ENCODE measurements at regions not wholly inside any gene's neighbourhood (a gene's known extent, or its start where the extent isn't known, plus 50 kb on each side); places are given as distances from the start of the nearest gene placed in this dataset.

GRCh38 chr12:86697916-86698640, 441.9 kb upstream of the MGAT4C start:
- DNase-seq (no peak), ATAC-seq (ENCODE audit: poor library complexity) (no peak)
- Mint-ChIP-seq H3K27ac (no peak overlapping the region), H3K9me3 (no peaks in the 10 kb centered on the region), H3K36me3 (ENCODE audit: low read depth) (no peaks in the 10 kb centered on the region), H3K27me3 (no peaks in the 10 kb centered on the region), H3K4me3 (no peak overlapping the region), H3K4me1 (ENCODE audit: low read depth) (no peaks in the 10 kb centered on the region)
- ChIA-PET CTCF (no interaction called here), POLR2A (no interaction called here)
- Histone ChIP-seq H3K4me1 (ENCODE audit: insufficient read depth, low read length) (no peaks in the 10 kb centered on the region), H3K36me3 (ENCODE audit: insufficient read depth, low read length) (no peaks in the 10 kb centered on the region), H3K9me3 (ENCODE audit: control insufficient read depth in 1 of 2, insufficient read depth in 1 of 2, low read length in 2 of 2) (no peaks in the 10 kb centered on the region), H3K27me3 (ENCODE audit: control insufficient read depth in 1 of 2, insufficient read depth in 2 of 2, low read length in 2 of 2) (no peaks in the 10 kb centered on the region), H3K4me3 (ENCODE audit: low read length) (no peak overlapping the region), H3K27ac (ENCODE audit: low read depth in 1 of 2, low read length in 2 of 2) (no peak overlapping the region)
- intact Hi-C loops (cut with DNase I, micrococcal nuclease), result no loop called here
- no peak for TF ChIP-seq CTCF (IDR thresholded peaks at IDR 0.05)

GRCh38 chr12:86683568-86684304, 427.5 kb upstream of the MGAT4C start:
- H3K27me3 ChIP-seq (ENCODE audit: control insufficient read depth in 1 of 2, insufficient read depth in 2 of 2, low read length in 2 of 2), result no peaks in the 10 kb centered on the region
- ATAC-seq (ENCODE audit: poor library complexity) (no peak), DNase-seq (no peak)
- TF ChIP-seq CTCF (IDR thresholded peaks at IDR 0.05), result no peak
- no peaks in the 10 kb centered on the region for H3K36me3 ChIP-seq (ENCODE audit: insufficient read depth, low read length)
- Mint-ChIP-seq H3K4me3 (no peak overlapping the region), H3K27ac (no peak overlapping the region), H3K36me3 (ENCODE audit: low read depth) (no peaks in the 10 kb centered on the region), H3K27me3 (no peaks in the 10 kb centered on the region), H3K9me3 (peaks cover 4% of the 10 kb centered on the region), H3K4me1 (ENCODE audit: low read depth) (no peaks in the 10 kb centered on the region)
- H3K4me3 ChIP-seq (ENCODE audit: low read length), result no peak overlapping the region
- intact Hi-C loops (cut with DNase I, micrococcal nuclease), result no loop called here
- POLR2A ChIA-PET, result no interaction called here
- H3K27ac ChIP-seq (ENCODE audit: low read depth in 1 of 2, low read length in 2 of 2), result no peak overlapping the region
- CTCF ChIA-PET, result no interaction called here
- H3K4me1 ChIP-seq (ENCODE audit: insufficient read depth, low read length), result no peaks in the 10 kb centered on the region
- peaks cover 0 to 3% of the 10 kb centered on the region in 2 experiments for H3K9me3 ChIP-seq (ENCODE audit: control insufficient read depth in 1 of 2, insufficient read depth in 1 of 2, low read length in 2 of 2)

- Mint-ChIP-seq H3K9me3 (peaks cover 6% of the 10 kb centered on the region), H3K4me3 (no peak overlapping the region), H3K27ac (no peak overlapping the region), H3K36me3 (ENCODE audit: low read depth) (no peaks in the 10 kb centered on the region), H3K27me3 (no peaks in the 10 kb centered on the region), H3K4me1 (ENCODE audit: low read depth) (no peaks in the 10 kb centered on the region)
- no peak for TF ChIP-seq CTCF (IDR thresholded peaks at IDR 0.05)
- ChIA-PET CTCF (no interaction called here), POLR2A (no interaction called here)
- ATAC-seq (ENCODE audit: poor library complexity) (no peak), DNase-seq (no peak)
- Histone ChIP-seq H3K36me3 (ENCODE audit: insufficient read depth, low read length) (no peaks in the 10 kb centered on the region), H3K27me3 (ENCODE audit: control insufficient read depth in 1 of 2, insufficient read depth in 2 of 2, low read length in 2 of 2) (no peaks in the 10 kb centered on the region), H3K4me1 (ENCODE audit: insufficient read depth, low read length) (no peaks in the 10 kb centered on the region), H3K27ac (ENCODE audit: low read depth in 1 of 2, low read length in 2 of 2) (no peak overlapping the region), H3K4me3 (ENCODE audit: low read length) (no peak overlapping the region), H3K9me3 (ENCODE audit: control insufficient read depth in 1 of 2, insufficient read depth in 1 of 2, low read length in 2 of 2) (peaks cover 0 to 3% of the 10 kb centered on the region in 2 experiments)
- intact Hi-C loops (cut with DNase I, micrococcal nuclease), result no loop called here
These were observed 424.9 kb upstream of the MGAT4C start for GRCh38 chr12:86681060-86681459.

Data from CD4-positive, alpha-beta T cell (primary cell).